ENCODE measurements at regions not wholly inside any gene's neighbourhood (a gene's known extent, or its start where the extent isn't known, plus 50 kb on each side); places are given as distances from the start of the nearest gene placed in this dataset.
"Not testable (repeated sequence)": the region's sequence is repeated elsewhere in the genome, so short reads cannot be mapped to it uniquely, and the experiment has no call there.

- DNase-seq = no peak
Measured at GRCh38 chr10:28902215-28902614, 224.9 kb downstream of the BAMBI start.

- DNase-seq = no peak
Measured at GRCh38 chr10:28903063-28903462, 225.7 kb downstream of the BAMBI start.

- no peak for DNase-seq
Measured at GRCh38 chr10:28903736-28904135, 226.4 kb downstream of the BAMBI start.

GRCh38 chr10:28905371-28905770, 228.1 kb downstream of the BAMBI start:
- no peak for DNase-seq

GRCh38 chr10:28906011-28906411, 228.7 kb downstream of the BAMBI start:
- DNase-seq = no peak

DNA sequence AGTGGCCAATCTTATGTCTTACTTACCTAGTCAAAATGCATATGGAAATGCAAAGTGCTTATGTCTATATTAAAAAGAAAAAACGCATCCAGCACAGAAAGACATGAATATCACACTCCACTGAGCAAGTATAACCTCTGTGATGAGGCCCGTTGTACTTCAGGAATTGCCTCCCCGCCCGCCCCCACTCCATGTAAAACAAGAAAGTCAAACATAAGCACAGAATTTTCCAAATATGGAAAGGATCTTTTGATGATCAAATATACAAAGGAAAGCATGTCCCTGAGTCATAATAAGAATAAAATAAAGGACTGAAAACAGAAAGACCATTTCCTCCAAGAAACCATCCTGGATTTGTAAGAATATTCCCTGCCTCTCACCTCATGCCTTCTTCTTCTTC, 229.1 kb downstream of the BAMBI start:
- no peak for DNase-seq

DNA sequence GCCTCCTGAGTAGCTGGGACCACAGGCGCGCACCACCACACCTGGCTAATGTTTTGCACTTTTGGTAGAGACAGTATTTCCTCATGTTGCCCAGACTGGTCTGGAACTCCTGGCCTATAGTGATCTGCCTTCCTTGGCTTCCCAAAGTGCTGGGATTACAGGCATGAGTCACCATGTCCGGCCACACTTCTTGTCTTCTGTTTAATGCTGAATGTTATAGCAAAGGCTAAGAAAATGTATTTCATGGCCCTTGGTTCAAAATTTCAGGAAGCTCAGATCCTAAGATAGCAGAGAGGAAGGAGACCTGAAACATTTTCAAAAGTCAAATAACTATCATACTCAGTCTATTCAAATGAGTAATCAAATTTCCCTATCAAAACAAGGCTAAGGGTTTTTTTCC, 229.6 kb downstream of the BAMBI start:
- no peak for DNase-seq

- no peak for DNase-seq
Measured at GRCh38 chr10:28909875-28910274, 232.6 kb downstream of the BAMBI start.

DNA sequence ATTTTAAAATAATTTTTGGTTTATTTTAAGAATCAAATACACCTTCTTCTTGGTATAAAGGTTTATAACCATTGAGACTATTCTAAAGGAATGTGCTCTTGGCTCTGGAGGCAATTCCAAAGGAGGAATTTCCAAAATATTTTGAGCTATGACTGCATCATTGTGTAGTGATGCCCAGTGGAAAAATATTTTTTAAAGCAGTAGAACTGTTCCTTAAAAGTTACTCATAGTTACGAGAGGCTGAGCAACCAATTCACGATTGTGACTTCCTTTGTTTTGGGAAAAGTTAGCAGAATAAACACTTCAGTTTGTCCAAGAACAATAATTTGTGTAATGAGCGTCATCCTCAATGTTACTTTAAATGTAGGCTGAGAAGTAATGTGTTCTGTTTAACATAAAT, 233.6 kb downstream of the BAMBI start:
- DNase-seq = no peak

DNA sequence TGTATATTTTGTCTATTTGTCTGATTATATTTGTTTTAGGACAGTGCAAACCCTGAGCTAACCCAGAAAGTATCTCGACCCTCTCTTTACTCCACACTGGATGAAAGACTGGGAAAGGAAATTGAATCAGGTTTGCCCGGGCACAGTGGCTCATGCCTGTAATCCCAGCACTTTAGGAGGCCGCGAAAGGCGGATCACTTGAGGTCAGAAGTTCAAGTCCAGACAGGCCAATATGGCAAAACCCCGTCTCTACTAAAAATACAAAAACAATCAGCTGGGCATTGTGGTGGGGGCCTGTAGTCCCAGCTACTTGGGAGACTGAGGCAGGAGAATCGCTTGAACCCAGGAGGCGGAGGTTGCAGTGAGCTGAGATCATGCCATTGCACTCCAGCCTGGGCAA, 234.2 kb downstream of the BAMBI start:
- not testable (repeated sequence) for DNase-seq

- no peak for DNase-seq
Measured at GRCh38 chr10:28912017-28912783, 234.9 kb downstream of the BAMBI start.

GRCh38 chr10:28913436-28914237, 236.3 kb downstream of the BAMBI start:
- no peak for DNase-seq

DNA sequence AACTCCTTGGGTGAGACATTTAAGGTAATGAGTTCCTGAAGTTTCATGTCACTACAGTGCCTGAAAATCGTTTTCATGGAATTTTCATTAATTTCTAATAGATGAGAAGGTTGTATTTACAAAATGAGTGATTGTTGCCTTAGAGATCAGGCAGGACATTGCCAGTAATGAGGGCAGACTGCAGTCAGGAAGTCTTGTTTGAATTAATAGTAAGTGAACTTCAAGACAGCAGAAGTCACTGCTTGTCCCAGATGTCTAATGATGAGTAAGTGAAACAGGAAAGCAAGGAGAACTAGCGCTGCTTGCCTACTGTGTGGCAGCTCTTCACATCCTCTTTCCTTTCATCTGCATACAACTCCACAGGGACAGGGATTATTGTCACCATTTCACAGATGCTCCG, 237.4 kb downstream of the BAMBI start:
- DNase-seq = no peak

- no peak for DNase-seq
Measured at GRCh38 chr10:28915989-28916588, 238.8 kb downstream of the BAMBI start.

GRCh38 chr10:28920091-28920490, 242.8 kb downstream of the BAMBI start:
- DNase-seq = no peak

- DNase-seq = no peak
Measured at GRCh38 chr10:28922127-28922526, 244.8 kb downstream of the BAMBI start.

DNA sequence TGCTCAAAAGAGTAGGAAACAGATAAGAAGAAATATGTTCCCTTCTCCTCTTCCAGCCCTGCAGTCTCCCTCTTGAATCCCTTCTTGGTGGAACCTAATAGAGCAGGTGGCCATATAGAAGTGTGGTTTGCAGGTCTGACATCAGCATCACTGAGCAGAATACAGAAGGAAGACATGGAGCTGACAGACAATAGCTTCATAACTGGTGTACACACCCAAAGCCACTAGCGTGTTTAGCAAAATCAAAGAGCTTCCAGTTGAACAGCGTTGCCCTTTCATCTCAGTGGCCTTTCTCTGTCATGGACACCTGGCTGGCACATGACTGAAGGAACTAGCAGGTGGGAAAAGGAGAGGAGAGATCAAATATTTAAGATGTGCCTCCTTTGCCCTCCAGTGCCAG, 245.5 kb downstream of the BAMBI start:
- DNase-seq = no peak

DNA sequence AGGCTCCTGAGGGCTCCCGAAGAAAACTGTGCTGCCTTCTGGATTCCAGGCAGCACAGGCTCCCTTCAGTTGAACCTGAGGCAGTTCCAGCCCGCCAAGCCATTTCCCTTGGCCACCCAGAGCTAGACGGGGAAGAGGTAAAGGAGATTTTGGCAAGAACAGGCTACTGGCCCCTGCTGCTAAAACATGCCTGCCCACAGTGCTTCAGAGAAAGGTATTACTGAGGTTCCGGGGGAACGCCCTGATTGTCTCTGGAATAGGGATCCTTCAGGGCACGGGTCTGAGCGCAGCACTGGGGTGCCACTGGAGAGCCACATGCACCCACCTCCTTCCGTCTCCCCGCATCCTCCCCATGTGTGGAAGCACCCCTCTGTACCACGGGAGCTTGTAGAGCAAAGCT, 247.4 kb downstream of the BAMBI start:
- no peak for DNase-seq

DNA sequence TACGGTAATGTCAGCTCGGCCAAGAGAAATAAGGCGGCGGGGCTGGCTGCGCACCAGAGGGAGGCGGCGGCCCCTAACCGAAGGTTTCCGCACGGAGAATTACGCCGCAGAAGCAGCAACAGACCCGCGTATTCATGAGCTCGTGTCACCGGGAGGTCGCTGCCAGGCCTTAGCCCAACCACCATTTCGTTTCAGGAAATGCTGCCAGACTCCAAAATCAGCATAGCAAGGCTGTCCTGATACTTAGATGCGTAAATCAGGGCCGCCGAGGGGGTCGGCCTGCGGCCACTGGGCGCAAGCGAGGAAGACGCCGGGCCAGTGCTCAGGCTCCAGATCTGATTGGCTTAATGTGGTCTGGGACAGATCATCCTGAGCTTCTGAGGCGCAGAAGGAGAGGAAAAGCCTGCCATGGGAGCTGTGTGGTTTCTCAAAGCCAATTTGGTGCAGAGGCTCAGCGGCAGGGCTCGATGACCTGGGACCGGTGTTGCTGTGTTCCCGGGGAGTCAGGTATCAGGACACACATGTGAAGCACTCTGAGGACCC, 247.9 kb downstream of the BAMBI start:
- DNase-seq = no peak

- DNase-seq = no peak
Measured at GRCh38 chr10:28926932-28927331, 249.6 kb downstream of the BAMBI start.

- DNase-seq = no peak
Measured at GRCh38 chr10:28928484-28928883, 251.2 kb downstream of the BAMBI start.

GRCh38 chr10:28929942-28930341, 252.6 kb downstream of the BAMBI start:
- DNase-seq = no peak

Data from CD4-positive, alpha-beta T cell treated with Interleukin-21 for 1 hour (primary cell).